ENCODE measurements at regions not wholly inside any gene's neighbourhood (a gene's known extent, or its start where the extent isn't known, plus 50 kb on each side); places are given as distances from the start of the nearest gene placed in this dataset.

- TF ChIP-seq AFF1 (IDR thresholded peaks at IDR 0.05; ENCODE audit: low read depth in 1 of 2, partially characterized antibody in 2 of 2) (no peak), ZNF449 (CRISPR knock-in tag; IDR thresholded peaks at IDR 0.05) (no peak), CTCF (IDR thresholded peaks at IDR 0.05 in 2 of 3, conservative IDR thresholded peaks at IDR 0.05 in 1 of 3; ENCODE audit: insufficient read depth in 2 of 3, low read depth in 1 of 3, low read length in 3 of 3) (no peak), ATF3 (IDR thresholded peaks at IDR 0.05) (no peak), ATF3 (CRISPR knock-in tag; conservative IDR thresholded peaks at IDR 0.05) (no peak), ADNP (tag; IDR thresholded peaks at IDR 0.05) (no peak), NFYB (IDR thresholded peaks at IDR 0.05; ENCODE audit: extremely low read depth, insufficient read length) (no peak), POLR3A (IDR thresholded peaks at IDR 0.05; ENCODE audit: borderline replicate concordance, extremely low read depth, insufficient read depth, insufficient read length) (no peak)
Observed at GRCh38 chr2:236908439-236909192, 177.1 kb upstream of the COPS8 start.

Measured in K562 (cell line).